Effector CD8-positive, alpha-beta T cell (primary cell): ENCODE measurements at regions not wholly inside any gene's neighbourhood (a gene's known extent, or its start where the extent isn't known, plus 50 kb on each side); places are given as distances from the start of the nearest gene placed in this dataset.
"Not testable (repeated sequence)": the region's sequence is repeated elsewhere in the genome, so short reads cannot be mapped to it uniquely, and the experiment has no call there.

Experiments
- DNase-seq: peaks from one replicate; lab custom pipeline; 2025; lab: John Stamatoyannopoulos, UW

DNA sequence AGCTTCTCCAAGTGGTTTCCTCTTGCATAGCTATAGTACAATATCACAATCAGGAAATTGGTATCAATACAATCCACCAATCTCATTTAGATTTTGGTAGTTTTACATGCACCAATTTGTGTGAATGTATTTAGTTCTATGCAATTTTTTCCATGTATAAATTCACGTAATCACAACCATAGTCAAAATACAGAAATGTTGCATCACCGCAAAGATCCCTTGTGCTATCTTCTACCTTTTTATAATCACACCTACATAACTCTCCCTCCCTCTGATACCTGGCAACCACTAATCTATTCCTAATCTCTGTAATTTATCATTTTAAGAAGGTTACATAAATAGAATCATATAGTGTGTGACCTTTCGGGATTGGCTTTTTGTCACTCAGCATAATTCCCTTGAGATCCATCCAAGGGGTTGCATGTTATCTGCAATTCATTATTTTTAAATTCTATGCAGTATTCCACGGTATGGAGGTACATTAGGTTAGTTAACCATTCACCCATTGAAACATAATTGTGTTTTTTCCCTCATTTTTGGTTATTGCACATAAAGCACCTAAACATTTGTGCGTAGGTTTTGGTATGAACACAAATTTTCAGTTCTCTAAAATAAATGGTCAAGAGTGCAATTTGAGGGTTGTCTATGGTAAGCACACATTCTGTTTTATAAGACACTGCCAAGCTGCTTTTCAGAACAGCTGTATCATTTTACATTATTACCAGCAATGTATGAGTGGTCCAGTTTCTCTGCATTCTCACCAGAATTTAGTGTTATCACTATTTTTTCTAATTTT, 95.1 kb upstream of the SLC22A23 start:
- DNase-seq, result no peak

DNA sequence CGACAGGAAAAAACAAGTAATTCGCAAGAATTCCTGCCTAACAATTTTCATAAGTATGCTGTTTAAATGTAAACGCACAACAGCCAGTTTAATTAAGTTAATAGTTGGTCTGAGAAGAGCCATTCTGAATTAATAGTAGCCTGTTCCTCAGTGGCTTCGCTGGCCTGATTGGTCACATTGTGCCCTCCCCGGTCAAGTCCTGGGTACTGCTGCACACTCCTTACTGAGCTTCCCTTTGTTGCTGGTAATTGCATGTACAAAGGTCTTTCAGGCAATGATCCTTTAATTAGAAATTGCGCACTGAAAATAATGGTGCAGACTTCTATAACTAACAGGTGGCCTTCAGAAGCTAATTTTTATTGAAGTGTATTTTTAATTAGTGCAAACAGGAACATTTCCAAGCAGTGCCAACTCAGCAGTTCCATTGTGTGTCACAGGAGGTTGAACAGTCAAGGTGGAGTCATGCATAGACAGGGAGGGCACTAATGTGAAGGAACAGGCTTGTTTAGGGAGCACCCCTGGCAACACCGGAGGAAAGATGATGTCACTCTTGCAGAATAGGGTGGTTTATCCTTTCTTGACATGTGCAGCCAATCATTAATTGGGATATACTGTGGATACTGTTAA, 92.6 kb upstream of the SLC22A23 start:
- no peak for DNase-seq

GRCh38 chr6:3546121-3546520, 89.3 kb upstream of the SLC22A23 start:
- DNase-seq, result no peak

DNA sequence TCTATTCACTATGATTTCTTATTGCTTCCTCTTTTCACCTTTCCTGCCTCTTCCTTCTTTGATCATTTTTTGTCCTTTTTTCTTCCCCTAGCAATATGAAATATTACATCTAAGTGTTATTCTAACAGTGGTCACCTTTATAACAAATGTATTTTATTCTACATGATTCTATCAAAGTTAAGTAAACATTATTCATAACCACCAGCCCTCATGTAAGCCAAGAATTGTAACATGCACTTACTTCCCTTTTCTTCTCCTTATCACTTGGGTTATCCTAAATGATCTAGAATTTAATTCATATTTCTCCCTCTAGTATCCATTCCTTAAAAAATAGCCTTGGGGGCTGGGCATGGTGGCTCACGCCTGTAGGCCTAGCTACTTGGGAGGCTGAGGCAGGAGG, 88.3 kb upstream of the SLC22A23 start:
- DNase-seq, result no peak

DNA sequence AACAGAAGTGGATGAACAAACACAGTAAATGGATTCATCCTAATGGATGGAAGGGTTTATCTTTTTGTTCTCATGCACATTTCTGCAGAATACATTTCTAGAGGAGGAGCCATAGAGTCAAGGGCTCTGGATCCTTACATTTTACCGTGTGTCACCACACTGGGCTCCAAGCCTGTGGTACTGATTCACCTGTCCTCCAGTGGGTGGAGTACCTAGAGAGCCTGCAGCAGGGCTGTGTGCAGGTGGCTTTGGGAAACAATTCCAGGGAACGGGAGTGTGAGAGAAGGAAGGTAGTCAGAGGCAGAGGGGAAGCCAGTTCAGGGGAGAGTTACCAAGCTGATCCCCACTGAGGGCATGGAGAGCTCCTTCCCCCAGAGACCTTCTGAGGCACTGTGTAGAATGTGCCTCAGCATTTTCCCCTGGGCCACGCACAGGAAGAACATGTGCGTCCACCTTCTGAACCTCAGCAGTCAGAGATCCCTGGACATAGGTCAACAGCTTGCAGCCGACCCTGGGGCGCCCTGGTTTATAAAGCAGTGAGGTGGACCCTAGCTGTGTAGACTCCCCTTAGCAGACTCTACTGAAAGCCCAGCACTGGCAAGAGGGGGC, 85.3 kb upstream of the SLC22A23 start:
- no peak for DNase-seq

DNA sequence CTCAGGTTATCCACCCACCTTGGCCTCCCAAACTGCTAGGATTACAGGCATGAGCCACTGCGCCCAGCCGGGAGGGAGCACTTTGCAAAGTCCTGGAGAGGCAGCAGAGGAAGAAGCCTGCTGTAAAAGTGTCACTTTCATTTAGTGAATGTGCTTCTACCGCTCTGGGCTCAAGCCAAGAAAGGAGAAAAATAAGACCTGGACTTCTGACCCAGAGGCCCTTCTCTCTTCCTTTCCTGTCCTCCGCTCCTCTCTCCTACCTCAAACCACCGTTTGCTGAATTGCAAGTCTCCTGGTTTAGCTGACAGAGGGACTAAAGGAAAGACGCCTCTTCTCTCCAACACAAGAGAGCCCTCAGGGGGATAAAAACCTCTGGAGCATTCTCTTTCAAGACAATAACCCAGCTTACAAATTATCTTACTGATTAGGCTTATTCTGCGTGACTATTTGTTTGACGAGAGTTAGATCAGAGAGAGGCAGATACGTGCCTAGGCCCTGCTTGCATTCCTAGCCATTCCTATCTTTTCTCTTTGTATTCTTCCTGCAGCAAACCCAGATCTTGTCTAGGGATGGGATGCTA, 84.2 kb upstream of the SLC22A23 start:
- DNase-seq, result no peak

- DNase-seq, result no peak
Observed at GRCh38 chr6:3540253-3540820, 83.5 kb upstream of the SLC22A23 start.

GRCh38 chr6:3538536-3538935, 81.7 kb upstream of the SLC22A23 start:
- no peak for DNase-seq

- no peak for DNase-seq
Observed at GRCh38 chr6:3536901-3537300, 80.1 kb upstream of the SLC22A23 start.

DNA sequence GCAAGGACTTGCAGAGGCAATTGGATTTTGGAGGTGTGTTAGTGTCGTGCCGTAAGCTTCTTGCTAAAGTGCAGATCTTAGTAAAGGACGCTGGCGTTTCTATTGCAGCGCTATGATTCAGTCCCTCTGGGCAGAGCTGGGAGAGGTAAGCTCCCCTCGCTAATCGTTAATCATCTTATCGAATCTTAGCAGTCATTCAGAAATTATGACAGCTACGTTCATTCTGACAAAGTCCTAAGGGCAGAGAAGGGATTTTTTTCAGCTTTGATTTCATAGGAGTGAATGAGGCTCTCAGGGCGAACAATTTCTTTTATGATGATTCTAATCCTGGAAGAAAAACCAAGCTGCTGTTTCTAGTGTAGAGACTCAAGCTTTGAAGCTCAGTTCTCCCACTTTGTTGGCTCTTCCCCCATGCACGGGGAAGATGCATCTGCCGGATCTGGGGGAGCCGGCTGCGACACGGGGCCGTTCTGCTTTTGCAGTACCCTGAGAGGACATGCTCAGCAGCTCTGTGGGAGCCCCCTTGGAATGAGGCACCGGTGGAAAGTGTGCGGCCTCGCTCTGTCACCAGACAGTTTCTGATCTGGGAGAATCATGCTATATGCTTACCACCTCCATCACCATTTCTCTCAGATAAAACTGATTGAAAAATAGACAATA, 79.1 kb upstream of the SLC22A23 start:
- DNase-seq, result no peak

DNA sequence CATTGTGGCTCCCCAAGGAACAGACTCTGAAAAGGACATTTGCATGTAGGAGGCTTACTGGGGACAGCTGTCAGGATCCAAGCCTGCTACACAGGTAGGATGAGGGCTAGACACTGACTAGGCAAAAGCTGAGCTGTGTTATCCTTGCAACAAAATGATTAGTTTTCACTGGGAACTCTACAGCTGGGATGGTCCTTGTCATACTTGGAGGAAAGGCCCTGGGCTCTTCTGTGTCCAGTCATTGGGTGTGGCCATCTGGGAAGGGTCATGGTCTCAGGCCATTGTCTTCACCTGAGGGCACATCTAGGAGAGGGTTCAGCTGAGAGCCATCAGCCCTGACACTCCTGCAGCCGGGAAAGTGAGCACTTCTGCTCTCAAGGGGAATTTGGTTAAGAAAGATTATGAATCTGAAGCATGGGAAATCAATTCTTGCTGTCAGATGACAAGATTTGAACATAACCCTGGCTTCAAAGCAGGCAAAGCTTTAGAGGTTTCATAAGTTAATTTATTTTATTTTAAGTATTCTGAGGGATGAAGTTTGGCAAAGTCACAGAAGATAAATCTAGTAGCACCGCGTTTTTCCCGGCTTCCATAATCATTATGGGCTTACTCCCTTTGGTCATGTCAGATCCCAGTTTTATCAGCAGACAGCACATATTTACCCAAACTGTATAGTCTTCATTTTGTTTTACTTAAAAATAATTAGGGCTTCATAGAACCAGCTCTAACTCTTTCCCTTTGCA, 78.4 kb upstream of the SLC22A23 start:
- no peak for DNase-seq

DNA sequence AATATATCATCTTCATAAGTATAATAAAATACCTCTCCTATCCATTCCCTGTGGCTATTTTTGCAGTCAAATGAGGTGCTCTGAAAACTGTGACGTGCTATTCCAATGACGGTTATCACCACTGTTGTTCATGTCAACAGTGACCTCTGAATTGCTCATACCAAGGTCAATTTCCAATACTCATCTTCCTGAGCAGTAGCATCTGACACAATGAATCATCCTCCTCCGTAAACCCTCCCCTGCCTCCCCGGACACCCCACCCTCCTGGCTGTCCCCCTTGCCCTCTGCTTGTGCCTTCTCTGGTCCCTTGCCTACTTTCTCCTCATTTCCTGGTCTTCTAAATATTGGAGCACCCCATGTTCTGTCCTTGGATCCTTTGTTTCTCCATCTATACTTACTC, 77.7 kb upstream of the SLC22A23 start:
- no peak for DNase-seq

DNA sequence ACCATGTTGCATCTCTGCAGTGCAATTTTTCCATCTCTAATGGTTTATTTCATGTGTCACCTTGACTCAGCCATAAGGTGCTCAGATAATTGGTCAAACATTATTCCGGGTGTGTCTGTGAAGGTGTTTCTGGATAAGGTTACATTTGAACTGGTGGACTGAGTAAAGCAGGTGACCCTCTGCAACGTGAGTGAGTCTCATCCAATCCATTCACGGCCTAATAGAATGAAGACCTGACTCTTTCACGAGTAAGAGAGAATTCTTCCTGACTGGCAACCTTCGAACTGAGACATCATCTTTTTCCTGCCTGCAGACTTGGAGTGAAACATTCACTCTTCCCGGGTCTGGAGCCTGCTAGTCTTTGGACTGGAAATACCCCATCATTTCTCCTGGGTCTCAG, 77.1 kb upstream of the SLC22A23 start:
- no peak for DNase-seq

GRCh38 chr6:3532296-3532916, 75.6 kb upstream of the SLC22A23 start:
- DNase-seq, result no peak

DNA sequence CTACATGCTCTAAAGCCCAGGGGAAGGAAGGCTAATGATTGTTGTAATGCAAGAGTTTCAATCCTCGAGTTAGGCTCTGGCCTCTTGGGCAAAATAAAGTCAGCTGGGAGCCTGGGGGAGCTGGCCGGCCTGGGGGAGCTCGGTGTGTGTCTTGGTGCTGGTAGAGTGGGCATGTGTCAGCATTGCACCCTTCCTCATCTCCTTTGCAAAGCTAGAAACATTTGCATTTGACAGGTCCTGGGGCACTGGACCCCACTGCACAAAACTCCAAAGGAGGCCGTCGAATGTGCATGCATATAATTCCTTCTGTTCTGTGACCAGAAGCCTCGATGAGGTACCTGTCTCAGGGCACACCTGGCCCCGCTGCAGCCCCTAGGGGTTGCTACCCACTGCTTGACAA, 74.6 kb upstream of the SLC22A23 start:
- no peak for DNase-seq

GRCh38 chr6:3530515-3530914, 73.7 kb upstream of the SLC22A23 start:
- no peak for DNase-seq

- no peak for DNase-seq
Observed at GRCh38 chr6:3529721-3530120, 72.9 kb upstream of the SLC22A23 start.

DNA sequence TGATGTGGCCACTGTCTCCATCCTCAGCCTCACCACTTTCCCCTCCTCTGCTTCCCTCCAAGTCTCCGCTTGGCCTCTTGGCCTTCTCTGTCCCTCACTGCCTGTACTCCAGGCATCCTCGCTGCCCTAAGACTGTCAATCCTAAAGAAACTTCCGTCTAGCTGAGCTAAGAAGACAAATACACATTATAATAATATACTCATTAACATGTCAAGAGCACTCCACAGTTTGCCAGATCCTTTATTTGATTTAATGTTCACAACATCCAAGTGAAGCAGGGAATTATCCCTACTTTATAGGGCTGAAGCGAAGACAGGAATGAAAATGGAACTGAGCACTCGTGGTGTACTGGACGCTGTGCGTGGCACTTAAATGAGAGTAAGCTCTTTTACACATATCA, 72.4 kb upstream of the SLC22A23 start:
- no peak for DNase-seq

DNA sequence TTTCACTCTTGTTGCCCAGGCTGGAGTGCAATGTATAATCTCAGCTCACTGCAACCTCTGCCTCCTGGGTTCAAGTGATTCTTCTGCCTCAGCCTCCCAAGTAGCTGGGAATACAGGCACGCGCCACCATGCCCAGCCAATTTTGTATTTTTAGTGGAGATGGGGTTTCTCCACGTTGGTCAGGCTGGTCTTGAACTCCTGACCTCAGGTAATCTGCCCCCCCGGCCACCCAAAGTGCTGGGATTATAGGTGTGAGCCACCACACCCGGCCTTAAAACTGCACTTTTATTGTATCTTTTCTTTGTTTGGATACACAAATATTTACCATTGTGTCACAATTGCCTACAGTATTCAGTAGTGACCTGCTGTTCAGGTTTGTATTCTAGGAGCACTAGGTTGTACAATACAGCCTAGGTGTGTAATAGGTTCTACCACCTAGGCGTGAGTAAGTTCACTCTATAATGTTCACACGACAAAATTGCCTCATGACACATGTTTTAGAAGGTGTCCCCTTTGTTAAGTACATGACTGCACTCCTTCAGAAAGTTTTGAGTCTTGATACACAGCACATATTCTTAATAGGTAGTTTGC, 71.3 kb upstream of the SLC22A23 start:
- DNase-seq, result not testable (repeated sequence)

DNA sequence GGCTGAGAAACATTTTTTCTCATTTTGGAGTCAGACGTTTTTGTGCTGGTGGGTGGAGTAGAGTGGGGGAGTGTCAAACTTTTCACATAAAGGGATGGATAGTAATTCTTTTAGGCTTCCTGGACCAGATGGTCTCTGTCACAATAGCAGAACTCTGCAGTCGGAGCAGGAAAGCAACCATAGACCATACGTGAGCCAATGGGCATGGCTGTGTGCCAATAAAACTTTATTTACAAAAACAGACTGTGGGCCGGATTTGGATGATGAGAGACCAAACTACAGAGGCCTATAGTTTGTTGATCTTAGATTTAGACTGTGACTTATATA, 70.8 kb upstream of the SLC22A23 start:
- no peak for DNase-seq
